Caco-2 (cell line): ENCODE measurements at regions not wholly inside any gene's neighbourhood (a gene's known extent, or its start where the extent isn't known, plus 50 kb on each side); places are given as distances from the start of the nearest gene placed in this dataset.

Experiments
- BruUV-seq: library from RNA; stranded (reverse); fragments of 400-500 nt; replicated peaks from 2 replicates; lab custom pipeline; 2021; lab: Mats Ljungman, UMichigan
- CTCF ChIA-PET: fragments of 300-600 bp; sonication (Branson Sonifier 250); formaldehyde crosslinking; loops from one replicate; lab custom pipeline; 2022; ENCODE audit warnings: antibody characterized with exemption; lab: Charles Lee
- POLR2A ChIA-PET: fragments of 300-600 bp; sonication (Branson Sonifier 250); formaldehyde crosslinking; loops from one replicate; lab custom pipeline; 2022; ENCODE audit warnings: antibody characterized with exemption; lab: Charles Lee
- DNase-seq, 2 experiments: peaks; one replicate each; pipeline versions ENCODE4 v3.0.0 to v3.0.0-alpha.2; 2020 to 2022
- H3K27me3 ChIP-seq: replicated peaks from 2 replicates; pipeline ENCODE4 v1.6.0; 2011; ENCODE audit warnings: low read length; ENCODE audit not compliant: control insufficient read depth, insufficient read depth
- H3K36me3 ChIP-seq: 2 replicates; pipeline ENCODE4 v1.5.1; 2011; ENCODE audit warnings: low read length; ENCODE audit not compliant: control insufficient read depth, insufficient read depth
- H3K4me1 ChIP-seq: fragments of 250-450 bp; sonication (Bioruptor Pico); 2 replicates; pipeline ENCODE4 v1.5.1; 2020; ENCODE audit warnings: mild to moderate bottlenecking
- H3K4me3 ChIP-seq: 2 replicates; pipeline ENCODE4 v1.5.1; 2011; ENCODE audit warnings: low read depth, mild to moderate bottlenecking, control low read depth, low read length
- H3K9me3 ChIP-seq: fragments of 250-450 bp; sonication (Bioruptor Pico); 2 replicates; pipeline ENCODE4 v1.5.1; 2020; ENCODE audit warnings: mild to moderate bottlenecking, moderate library complexity
- H3K27ac Mint-ChIP-seq: one replicate; pipeline ENCODE4 v1.8.0; 2022; ENCODE audit warnings: mixed read lengths; ENCODE audit not compliant: unreplicated experiment
- H3K27me3 Mint-ChIP-seq: one replicate; pipeline ENCODE4 v1.8.0; 2022; ENCODE audit warnings: mixed read lengths; ENCODE audit not compliant: insufficient read depth, unreplicated experiment
- H3K36me3 Mint-ChIP-seq: one replicate; pipeline ENCODE4 v1.8.0; 2022; ENCODE audit warnings: mild to moderate bottlenecking, mixed read lengths; ENCODE audit not compliant: insufficient read depth, unreplicated experiment
- H3K4me1 Mint-ChIP-seq: one replicate; pipeline ENCODE4 v1.8.0; 2022; ENCODE audit warnings: low read depth, mixed read lengths; ENCODE audit not compliant: unreplicated experiment
- H3K4me3 Mint-ChIP-seq: one replicate; pipeline ENCODE4 v1.8.0; 2022; ENCODE audit warnings: mild to moderate bottlenecking, moderate library complexity, mixed read lengths; ENCODE audit not compliant: unreplicated experiment
- H3K9me3 Mint-ChIP-seq: one replicate; pipeline ENCODE4 v1.8.0; 2022; ENCODE audit warnings: mixed read lengths; ENCODE audit not compliant: unreplicated experiment
- intact Hi-C: fragments of 100-400 bp; cut with micrococcal nuclease; formaldehyde crosslinking; loops from one replicate; pipeline ENCODE4 v1.10.0; 2022; ENCODE audit not compliant: unreplicated experiment
- TF ChIP-seq, protein P1 (sequence below), 2 experiments: fragments of 200-600 bp in 1 of 2; IDR thresholded peaks; 1 replicate in 1 of 2; 2 replicates in 1 of 2; pipeline versions ENCODE4 v1.5.1 to v1.8.0; 2011 to 2022; ENCODE audit warnings: antibody characterized with exemption in 1 of 2, control low read depth in 1 of 2, inconsistent platforms in 1 of 2, low read depth in 1 of 2, low read length in 1 of 2, mild to moderate bottlenecking in 1 of 2, moderate library complexity in 1 of 2; ENCODE audit not compliant: insufficient read depth in 1 of 2, severe bottlenecking in 1 of 2, unreplicated experiment in 1 of 2

DNA sequence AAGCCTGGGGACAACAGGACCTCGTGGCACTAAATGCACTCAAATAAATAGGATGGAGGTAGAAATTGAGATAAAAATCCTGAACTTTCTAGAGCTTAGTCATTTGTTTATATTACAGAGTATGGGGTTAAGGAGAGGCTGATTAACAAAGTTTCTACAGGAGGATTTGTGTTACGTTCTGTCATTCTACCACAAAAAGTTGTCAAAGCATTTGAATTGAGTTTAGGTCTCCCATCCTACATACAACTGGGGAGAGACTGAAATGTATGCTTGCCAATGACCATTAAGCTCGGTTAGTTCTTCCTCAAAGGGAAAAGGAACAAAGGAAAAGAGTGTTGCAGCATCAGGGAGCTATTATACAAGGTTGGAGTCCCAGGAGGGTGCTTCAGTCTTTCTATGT lies 597.9 kb downstream of the COL12A1 start:
- Mint-ChIP-seq H3K27me3 (no peaks in the 10 kb centered on the region), H3K27ac (no peak overlapping the region), H3K4me1 (no peaks in the 10 kb centered on the region), H3K36me3 (no peaks in the 10 kb centered on the region), H3K9me3 (no peaks in the 10 kb centered on the region), H3K4me3 (no peak overlapping the region)
- intact Hi-C loops = no loop called here
- no peaks in the 10 kb centered on the region for H3K36me3 ChIP-seq
- POLR2A ChIA-PET = no interaction called here
- H3K4me3 ChIP-seq = no peak overlapping the region
- no peaks in the 10 kb centered on the region for H3K4me1 ChIP-seq
- TF ChIP-seq, protein P1, sequence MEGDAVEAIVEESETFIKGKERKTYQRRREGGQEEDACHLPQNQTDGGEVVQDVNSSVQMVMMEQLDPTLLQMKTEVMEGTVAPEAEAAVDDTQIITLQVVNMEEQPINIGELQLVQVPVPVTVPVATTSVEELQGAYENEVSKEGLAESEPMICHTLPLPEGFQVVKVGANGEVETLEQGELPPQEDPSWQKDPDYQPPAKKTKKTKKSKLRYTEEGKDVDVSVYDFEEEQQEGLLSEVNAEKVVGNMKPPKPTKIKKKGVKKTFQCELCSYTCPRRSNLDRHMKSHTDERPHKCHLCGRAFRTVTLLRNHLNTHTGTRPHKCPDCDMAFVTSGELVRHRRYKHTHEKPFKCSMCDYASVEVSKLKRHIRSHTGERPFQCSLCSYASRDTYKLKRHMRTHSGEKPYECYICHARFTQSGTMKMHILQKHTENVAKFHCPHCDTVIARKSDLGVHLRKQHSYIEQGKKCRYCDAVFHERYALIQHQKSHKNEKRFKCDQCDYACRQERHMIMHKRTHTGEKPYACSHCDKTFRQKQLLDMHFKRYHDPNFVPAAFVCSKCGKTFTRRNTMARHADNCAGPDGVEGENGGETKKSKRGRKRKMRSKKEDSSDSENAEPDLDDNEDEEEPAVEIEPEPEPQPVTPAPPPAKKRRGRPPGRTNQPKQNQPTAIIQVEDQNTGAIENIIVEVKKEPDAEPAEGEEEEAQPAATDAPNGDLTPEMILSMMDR (IDR thresholded peaks at IDR 0.05; ENCODE audit: insufficient read depth in 1 of 2, low read depth in 1 of 2, low read length in 1 of 2, severe bottlenecking in 1 of 2, unreplicated experiment in 1 of 2) = no peak
- DNase-seq = no peak
- BruUV-seq = no TSS peak
- H3K9me3 ChIP-seq = no peaks in the 10 kb centered on the region
- H3K27me3 ChIP-seq = no peaks in the 10 kb centered on the region
- CTCF ChIA-PET = no interaction called here

GRCh38 chr6:74607468-74607867 lies 598.4 kb downstream of the COL12A1 start:
- Mint-ChIP-seq H3K36me3 (no peaks in the 10 kb centered on the region), H3K27me3 (no peaks in the 10 kb centered on the region), H3K9me3 (no peaks in the 10 kb centered on the region), H3K27ac (no peak overlapping the region), H3K4me3 (no peak overlapping the region), H3K4me1 (no peaks in the 10 kb centered on the region)
- POLR2A ChIA-PET = no interaction called here
- no peaks in the 10 kb centered on the region for H3K36me3 ChIP-seq
- BruUV-seq = no TSS peak
- H3K9me3 ChIP-seq = no peaks in the 10 kb centered on the region
- CTCF ChIA-PET = no interaction called here
- intact Hi-C loops = no loop called here
- no peak overlapping the region for H3K4me3 ChIP-seq
- H3K4me1 ChIP-seq = no peaks in the 10 kb centered on the region
- TF ChIP-seq, protein P1 (IDR thresholded peaks at IDR 0.05; ENCODE audit: insufficient read depth in 1 of 2, low read depth in 1 of 2, low read length in 1 of 2, severe bottlenecking in 1 of 2, unreplicated experiment in 1 of 2) = no peak
- H3K27me3 ChIP-seq = no peaks in the 10 kb centered on the region
- DNase-seq = no peak

- no peak for DNase-seq
- H3K27me3 Mint-ChIP-seq = no peaks in the 10 kb centered on the region
- TF ChIP-seq, protein P1 (IDR thresholded peaks at IDR 0.05; ENCODE audit: insufficient read depth in 1 of 2, low read depth in 1 of 2, low read length in 1 of 2, severe bottlenecking in 1 of 2, unreplicated experiment in 1 of 2) = no peak
- BruUV-seq = no TSS peak
- Histone ChIP-seq H3K4me3 (no peak overlapping the region), H3K27me3 (no peaks in the 10 kb centered on the region), H3K36me3 (no peaks in the 10 kb centered on the region), H3K9me3 (no peaks in the 10 kb centered on the region), H3K4me1 (no peaks in the 10 kb centered on the region)
- intact Hi-C loops = no loop called here
- POLR2A ChIA-PET = no interaction called here
- H3K4me3 Mint-ChIP-seq = no peak overlapping the region
- H3K4me1 Mint-ChIP-seq = no peaks in the 10 kb centered on the region
- CTCF ChIA-PET = no interaction called here
- no peaks in the 10 kb centered on the region for H3K9me3 Mint-ChIP-seq
- H3K27ac Mint-ChIP-seq = no peak overlapping the region
- H3K36me3 Mint-ChIP-seq = no peaks in the 10 kb centered on the region
These were observed 599.2 kb downstream of the COL12A1 start for GRCh38 chr6:74606582-74607071.
